Cardiac muscle cell (in vitro differentiated cells and primary cell): ENCODE measurements at regions not wholly inside any gene's neighbourhood (a gene's known extent, or its start where the extent isn't known, plus 50 kb on each side); places are given as distances from the start of the nearest gene placed in this dataset.

Source experiments
- DNase-seq, 2 donors: peaks; one replicate each; pipeline versions ENCODE4 v3.0.0 to v3.0.0-alpha.2; 2010 to 2017; ENCODE audit warnings: low read depth in 1 of 2, low spot score in 1 of 2
- H3K27ac ChIP-seq: fragments of 200-600 bp; sonication (generic); 2 replicates; pipeline ENCODE4 v1.5.1; 2016
- H3K27me3 ChIP-seq: fragments of 200-600 bp; sonication (generic); 2 replicates; pipeline ENCODE4 v1.6.0; 2016; ENCODE audit warnings: control low read depth
- H3K36me3 ChIP-seq: fragments of 200-600 bp; sonication (generic); 2 replicates; pipeline ENCODE4 v1.5.1; 2016; ENCODE audit warnings: control low read depth
- H3K4me1 ChIP-seq: fragments of 200-600 bp; sonication (generic); 2 replicates; pipeline ENCODE4 v1.8.1; 2017; ENCODE audit warnings: low read depth, mild to moderate bottlenecking, mixed run types
- H3K4me3 ChIP-seq: fragments of 200-600 bp; sonication (generic); 2 replicates; pipeline ENCODE4 v1.5.1; 2016; ENCODE audit warnings: mild to moderate bottlenecking
- H3K9me3 ChIP-seq: fragments of 200-600 bp; sonication (generic); 2 replicates; pipeline ENCODE4 v1.5.1; 2017; ENCODE audit warnings: low read depth, mild to moderate bottlenecking, control low read depth
- TF ChIP-seq, protein P1 (sequence below): IDR thresholded peaks from 2 replicates; pipeline ENCODE4 v1.5.1; 2012; ENCODE audit warnings: low read depth, mild to moderate bottlenecking, low read length

- Histone ChIP-seq H3K9me3 (no peaks in the 10 kb centered on the region), H3K4me1 (no peaks in the 10 kb centered on the region), H3K27ac (no peak overlapping the region), H3K27me3 (no peaks in the 10 kb centered on the region), H3K4me3 (no peak overlapping the region), H3K36me3 (no peaks in the 10 kb centered on the region)
- TF ChIP-seq, protein P1, sequence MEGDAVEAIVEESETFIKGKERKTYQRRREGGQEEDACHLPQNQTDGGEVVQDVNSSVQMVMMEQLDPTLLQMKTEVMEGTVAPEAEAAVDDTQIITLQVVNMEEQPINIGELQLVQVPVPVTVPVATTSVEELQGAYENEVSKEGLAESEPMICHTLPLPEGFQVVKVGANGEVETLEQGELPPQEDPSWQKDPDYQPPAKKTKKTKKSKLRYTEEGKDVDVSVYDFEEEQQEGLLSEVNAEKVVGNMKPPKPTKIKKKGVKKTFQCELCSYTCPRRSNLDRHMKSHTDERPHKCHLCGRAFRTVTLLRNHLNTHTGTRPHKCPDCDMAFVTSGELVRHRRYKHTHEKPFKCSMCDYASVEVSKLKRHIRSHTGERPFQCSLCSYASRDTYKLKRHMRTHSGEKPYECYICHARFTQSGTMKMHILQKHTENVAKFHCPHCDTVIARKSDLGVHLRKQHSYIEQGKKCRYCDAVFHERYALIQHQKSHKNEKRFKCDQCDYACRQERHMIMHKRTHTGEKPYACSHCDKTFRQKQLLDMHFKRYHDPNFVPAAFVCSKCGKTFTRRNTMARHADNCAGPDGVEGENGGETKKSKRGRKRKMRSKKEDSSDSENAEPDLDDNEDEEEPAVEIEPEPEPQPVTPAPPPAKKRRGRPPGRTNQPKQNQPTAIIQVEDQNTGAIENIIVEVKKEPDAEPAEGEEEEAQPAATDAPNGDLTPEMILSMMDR: no peak
- DNase-seq: no peak
These were observed 209.2 kb upstream of the GADL1 start for GRCh38 chr3:31103623-31104180.

GRCh38 chr3:31105011-31105410, 210.6 kb upstream of the GADL1 start:
- no peaks in the 10 kb centered on the region for H3K4me1 ChIP-seq
- H3K9me3 ChIP-seq: no peaks in the 10 kb centered on the region
- H3K4me3 ChIP-seq: no peak overlapping the region
- no peak for DNase-seq
- no peaks in the 10 kb centered on the region for H3K36me3 ChIP-seq
- no peak overlapping the region for H3K27ac ChIP-seq
- H3K27me3 ChIP-seq: no peaks in the 10 kb centered on the region
- TF ChIP-seq, protein P1: no peak

DNA sequence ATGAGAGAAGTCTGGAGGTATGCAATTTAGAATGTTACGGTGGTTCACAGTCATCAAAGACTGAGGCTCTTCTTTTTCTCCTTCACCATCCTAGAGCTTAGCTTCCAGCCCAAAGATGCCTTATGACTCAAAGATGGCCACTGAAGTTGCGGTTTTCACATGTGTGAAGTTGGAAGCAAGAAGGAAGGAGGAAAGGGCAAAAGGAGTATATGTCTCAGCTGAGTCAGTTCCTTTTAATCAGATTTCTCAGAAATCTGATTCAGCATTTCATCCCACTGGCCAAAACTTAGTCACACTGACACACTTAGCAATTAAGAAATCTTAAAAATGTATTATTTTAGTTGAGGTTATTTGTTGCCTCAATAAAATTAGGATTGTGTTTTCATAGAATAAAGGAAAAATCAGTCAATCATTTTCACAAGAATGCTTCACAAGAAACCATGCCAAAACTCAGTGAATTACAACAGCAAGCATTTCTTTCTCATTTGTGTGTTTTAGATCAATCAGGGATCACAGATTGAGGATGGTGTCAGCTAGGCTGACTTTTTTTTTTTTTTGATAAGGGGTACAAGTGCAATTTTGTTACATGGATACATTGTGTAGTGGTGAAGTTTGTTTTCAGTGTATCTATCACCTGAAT, 211.1 kb upstream of the GADL1 start:
- TF ChIP-seq, protein P1: no peak
- Histone ChIP-seq H3K27ac (no peak overlapping the region), H3K4me3 (no peak overlapping the region), H3K9me3 (no peaks in the 10 kb centered on the region), H3K4me1 (no peaks in the 10 kb centered on the region), H3K27me3 (no peaks in the 10 kb centered on the region), H3K36me3 (no peaks in the 10 kb centered on the region)
- peak in 1 of 2 donors; percentile 87 for DNase-seq

GRCh38 chr3:31106204-31106603, 211.7 kb upstream of the GADL1 start:
- H3K27me3 ChIP-seq: no peaks in the 10 kb centered on the region
- H3K4me3 ChIP-seq: no peak overlapping the region
- TF ChIP-seq, protein P1: no peak
- peak in 1 of 2 donors; percentile 66 for DNase-seq
- no peaks in the 10 kb centered on the region for H3K4me1 ChIP-seq
- H3K36me3 ChIP-seq: no peaks in the 10 kb centered on the region
- no peaks in the 10 kb centered on the region for H3K9me3 ChIP-seq
- H3K27ac ChIP-seq: no peak overlapping the region

DNA sequence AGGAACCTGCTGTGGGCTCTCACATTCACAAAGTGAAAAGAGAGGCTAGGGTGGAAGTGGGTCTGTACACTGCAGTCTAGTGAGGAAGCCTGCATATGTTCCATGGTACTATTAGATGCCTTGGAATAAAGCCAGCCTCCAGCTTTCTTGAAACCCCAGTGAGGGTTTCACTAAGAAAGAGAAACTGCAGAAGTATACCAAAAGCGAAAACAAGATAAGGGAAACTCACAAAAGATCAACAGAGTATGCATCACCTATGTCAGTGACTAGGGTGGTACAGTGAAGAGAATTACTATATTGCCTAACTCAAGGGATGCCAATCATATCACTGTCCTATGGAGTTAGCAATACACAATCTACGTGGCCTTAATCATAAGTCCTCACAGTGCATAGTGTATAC, 212.5 kb upstream of the GADL1 start:
- H3K4me3 ChIP-seq: no peak overlapping the region
- H3K27me3 ChIP-seq: no peaks in the 10 kb centered on the region
- no peak overlapping the region for H3K27ac ChIP-seq
- no peaks in the 10 kb centered on the region for H3K4me1 ChIP-seq
- no peaks in the 10 kb centered on the region for H3K9me3 ChIP-seq
- DNase-seq: peak in 1 of 2 donors; percentile 37
- H3K36me3 ChIP-seq: no peaks in the 10 kb centered on the region
- TF ChIP-seq, protein P1: no peak
